A673 (cell line): ENCODE measurements at regions not wholly inside any gene's neighbourhood (a gene's known extent, or its start where the extent isn't known, plus 50 kb on each side); places are given as distances from the start of the nearest gene placed in this dataset.

ENCODE experiments used
- BruUV-seq: library from RNA; stranded (reverse); fragments of 400-500 nt; replicated peaks from 2 replicates; lab custom pipeline; 2021; lab: Mats Ljungman, UMichigan
- CTCF ChIA-PET: fragments of 300-600 bp; sonication (Branson Sonifier 250); formaldehyde crosslinking; loops from one replicate; lab custom pipeline; 2022; ENCODE audit warnings: antibody characterized with exemption; lab: Charles Lee
- POLR2A ChIA-PET: fragments of 300-600 bp; sonication (Branson Sonifier 250); formaldehyde crosslinking; loops from one replicate; lab custom pipeline; 2022; ENCODE audit warnings: antibody characterized with exemption; ENCODE audit not compliant: low non-redundant PET; lab: Charles Lee
- DNase-seq: peaks from one replicate; pipeline ENCODE4 v3.0.0-alpha.2; 2015; ENCODE audit warnings: low spot score
- H3K27ac ChIP-seq: fragments of 200-600 bp; sonication (generic); 2 replicates; pipeline ENCODE4 v1.5.1; 2016; ENCODE audit warnings: mixed run types, low read depth, mild to moderate bottlenecking, mixed read lengths, antibody characterized with exemption, low read length; ENCODE audit not compliant: poor library complexity, severe bottlenecking
- H3K27me3 ChIP-seq: fragments of 200-600 bp; sonication (generic); replicated peaks from 2 replicates; pipeline ENCODE4 v1.6.1; 2017; ENCODE audit warnings: mixed run types, low read depth, mild to moderate bottlenecking, mixed read lengths, antibody characterized with exemption, low read length; ENCODE audit not compliant: insufficient read depth, poor library complexity
- H3K36me3 ChIP-seq: fragments of 200-600 bp; sonication (generic); 2 replicates; pipeline ENCODE4 v1.6.1; 2016; ENCODE audit warnings: mixed run types, mild to moderate bottlenecking, mixed read lengths, antibody characterized with exemption, low read length; ENCODE audit not compliant: insufficient read depth, poor library complexity, severe bottlenecking
- H3K4me1 ChIP-seq: fragments of 200-600 bp; sonication (generic); 2 replicates; pipeline ENCODE4 v1.6.1; 2017; ENCODE audit warnings: mixed run types, mild to moderate bottlenecking, mixed read lengths, antibody characterized with exemption, low read length; ENCODE audit not compliant: insufficient read depth, poor library complexity, severe bottlenecking
- H3K4me3 ChIP-seq: fragments of 200-600 bp; sonication (generic); 2 replicates; pipeline ENCODE4 v1.5.1; 2016; ENCODE audit warnings: low read depth, mixed run types, mild to moderate bottlenecking, mixed read lengths, low read length; ENCODE audit not compliant: poor library complexity, severe bottlenecking
- H3K9me3 ChIP-seq: fragments of 200-600 bp; sonication (generic); 2 replicates; pipeline ENCODE4 v1.6.1; 2016; ENCODE audit warnings: mixed run types, low read depth, mild to moderate bottlenecking, mixed read lengths, antibody characterized with exemption, low read length; ENCODE audit not compliant: poor library complexity, severe bottlenecking
- CTCF ChIP-seq: fragments of 300-800, 200-600 bp; sonication (generic); conservative IDR thresholded peaks from 2 replicates; pipeline ENCODE4 v1.5.1; 2017; ENCODE audit warnings: low read depth, mild to moderate bottlenecking, antibody characterized with exemption, low read length, moderate library complexity, mixed read lengths
- EZH2 ChIP-seq: fragments of 200-600 bp; sonication (generic); IDR thresholded peaks from 2 replicates; pipeline ENCODE4 v1.6.1; 2017; ENCODE audit warnings: borderline replicate concordance, low read depth, mild to moderate bottlenecking, mixed read lengths, antibody characterized with exemption, low read length; ENCODE audit not compliant: poor library complexity, severe bottlenecking
- intact Hi-C: fragments of 100-400 bp; cut with micrococcal nuclease; formaldehyde crosslinking; loops from one replicate; pipeline ENCODE4 v1.10.0; 2022; ENCODE audit not compliant: unreplicated experiment

- intact Hi-C loops = no loop called here
- no peaks in the 10 kb centered on the region for H3K9me3 ChIP-seq
- H3K4me3 ChIP-seq = no peak overlapping the region
- no peaks in the 10 kb centered on the region for H3K27me3 ChIP-seq
- DNase-seq = no peak
- no peaks in the 10 kb centered on the region for H3K36me3 ChIP-seq
- POLR2A ChIA-PET = no interaction called here
- TF ChIP-seq CTCF = no peak
- no peak for TF ChIP-seq EZH2
- BruUV-seq = no TSS peak
- H3K27ac ChIP-seq = no peak overlapping the region
- CTCF ChIA-PET = no interaction called here
- H3K4me1 ChIP-seq = no peaks in the 10 kb centered on the region
These were observed 231.3 kb downstream of the KLF13 start for GRCh38 chr15:31557899-31558298.

GRCh38 chr15:31558840-31559239 is 232.2 kb downstream of the KLF13 start:
- no peak overlapping the region for H3K4me3 ChIP-seq
- no peaks in the 10 kb centered on the region for H3K4me1 ChIP-seq
- no peaks in the 10 kb centered on the region for H3K27me3 ChIP-seq
- no peak overlapping the region for H3K27ac ChIP-seq
- no peak for DNase-seq
- no peaks in the 10 kb centered on the region for H3K36me3 ChIP-seq
- intact Hi-C loops = no loop called here
- no TSS peak for BruUV-seq
- POLR2A ChIA-PET = no interaction called here
- TF ChIP-seq EZH2 = no peak
- TF ChIP-seq CTCF = no peak
- no peaks in the 10 kb centered on the region for H3K9me3 ChIP-seq
- CTCF ChIA-PET = no interaction called here

- TF ChIP-seq CTCF = no peak
- TF ChIP-seq EZH2 = no peak
- Histone ChIP-seq H3K36me3 (no peaks in the 10 kb centered on the region), H3K4me3 (no peak overlapping the region), H3K4me1 (no peaks in the 10 kb centered on the region), H3K27ac (no peak overlapping the region), H3K9me3 (no peaks in the 10 kb centered on the region), H3K27me3 (no peaks in the 10 kb centered on the region)
- DNase-seq = no peak
- no TSS peak for BruUV-seq
- POLR2A ChIA-PET = no interaction called here
- CTCF ChIA-PET = no interaction called here
- intact Hi-C loops = no loop called here
These were observed 233.2 kb downstream of the KLF13 start for GRCh38 chr15:31559786-31560185.
